Smooth muscle cell (in vitro differentiated cells): ENCODE measurements at regions not wholly inside any gene's neighbourhood (a gene's known extent, or its start where the extent isn't known, plus 50 kb on each side); places are given as distances from the start of the nearest gene placed in this dataset.

Experiments used
- DNase-seq: peaks from one replicate; lab custom pipeline; 2025; ENCODE audit not compliant: unreplicated experiment; lab: John Stamatoyannopoulos, UW
- H2AFZ ChIP-seq: fragments of 200-600 bp; sonication (generic); 2 replicates; pipeline ENCODE4 v1.6.0; 2016; ENCODE audit warnings: antibody characterized with exemption, low read depth, mild to moderate bottlenecking
- H3F3A ChIP-seq: fragments of 200-600 bp; sonication (generic); 2 replicates; pipeline ENCODE4 v1.6.0; 2017; ENCODE audit warnings: antibody characterized with exemption, low read depth
- H3K27ac ChIP-seq: fragments of 200-600 bp; sonication (generic); 2 replicates; pipeline ENCODE4 v1.5.1; 2016; ENCODE audit warnings: low read depth, mild to moderate bottlenecking
- H3K27me3 ChIP-seq: fragments of 200-600 bp; sonication (generic); 2 replicates; pipeline ENCODE4 v1.6.1; 2016; ENCODE audit warnings: low read depth, mild to moderate bottlenecking
- H3K36me3 ChIP-seq: fragments of 200-600 bp; sonication (generic); 2 replicates; pipeline ENCODE4 v1.5.1; 2016; ENCODE audit warnings: low read depth
- H3K4me1 ChIP-seq: fragments of 200-600 bp; sonication (generic); 2 replicates; pipeline ENCODE4 v1.5.1; 2016; ENCODE audit warnings: low read depth
- H3K4me2 ChIP-seq: fragments of 200-600 bp; sonication (generic); 2 replicates; pipeline ENCODE4 v1.6.0; 2016; ENCODE audit warnings: mild to moderate bottlenecking
- H3K4me3 ChIP-seq: fragments of 200-600 bp; sonication (generic); 2 replicates; pipeline ENCODE4 v1.5.1; 2016; ENCODE audit warnings: mild to moderate bottlenecking
- H3K79me2 ChIP-seq: fragments of 200-600 bp; sonication (generic); 2 replicates; pipeline ENCODE4 v1.6.0; 2016; ENCODE audit warnings: low read depth, mild to moderate bottlenecking
- H3K9ac ChIP-seq: fragments of 200-600 bp; sonication (generic); 2 replicates; pipeline ENCODE4 v1.6.0; 2016; ENCODE audit warnings: low read depth
- H3K9me3 ChIP-seq: fragments of 200-600 bp; sonication (generic); replicated peaks from 2 replicates; pipeline ENCODE4 v1.5.1; 2016; ENCODE audit warnings: low read depth
- H4K20me1 ChIP-seq: fragments of 200-600 bp; sonication (generic); 2 replicates; pipeline ENCODE4 v1.6.0; 2016; ENCODE audit warnings: low read depth
- WGBS: methylation state at CpG from one replicate; pipeline ENCODE4 v1.1.7; 2016; ENCODE audit warnings: low lambda C conversion rate; 5-methylcytosine and 5-hydroxymethylcytosine counted together
- TF ChIP-seq, protein P1 (sequence below): fragments of 200-600 bp; sonication (generic); IDR thresholded peaks from 2 replicates; pipeline ENCODE4 v1.5.1; 2017; ENCODE audit warnings: borderline replicate concordance, mild to moderate bottlenecking, antibody characterized with exemption; ENCODE audit not compliant: insufficient read depth, poor library complexity, severe bottlenecking

DNA sequence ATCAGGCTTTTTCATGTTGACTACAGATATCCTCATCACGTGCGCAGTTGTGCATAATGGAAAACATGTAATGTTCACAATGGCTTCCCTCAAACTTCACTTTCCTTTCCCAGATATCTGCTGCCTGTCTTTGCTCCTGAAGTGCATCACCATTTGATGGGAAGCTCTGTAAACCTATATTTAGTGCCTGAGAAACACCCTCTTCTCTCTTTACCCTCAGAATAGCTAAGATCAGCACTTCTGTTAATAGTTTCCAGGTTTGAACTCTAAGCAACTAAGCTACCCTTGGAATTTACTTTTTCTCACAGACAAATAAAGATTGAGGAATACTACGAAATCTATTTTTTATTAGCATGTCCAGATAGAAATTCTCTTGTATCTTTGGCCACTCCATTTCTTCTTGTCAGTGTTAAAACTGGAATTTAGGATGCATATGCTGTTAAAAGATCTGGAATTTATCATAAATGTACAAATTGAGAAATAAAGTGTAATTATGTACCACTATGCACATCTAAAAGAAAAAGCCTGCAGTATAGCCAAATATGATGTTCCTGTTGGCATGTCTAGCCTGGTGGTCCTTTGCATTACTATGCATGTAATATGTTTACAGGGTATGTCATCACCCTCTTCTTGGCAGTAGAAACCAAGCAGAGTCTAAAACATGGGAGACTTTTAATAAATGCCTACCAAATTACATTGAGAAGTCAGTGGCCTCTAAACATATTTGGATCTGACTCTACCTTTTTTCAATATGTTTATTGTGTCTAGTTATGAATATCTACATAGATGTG lies 278.7 kb downstream of the FIGN start:
- TF ChIP-seq, protein P1, sequence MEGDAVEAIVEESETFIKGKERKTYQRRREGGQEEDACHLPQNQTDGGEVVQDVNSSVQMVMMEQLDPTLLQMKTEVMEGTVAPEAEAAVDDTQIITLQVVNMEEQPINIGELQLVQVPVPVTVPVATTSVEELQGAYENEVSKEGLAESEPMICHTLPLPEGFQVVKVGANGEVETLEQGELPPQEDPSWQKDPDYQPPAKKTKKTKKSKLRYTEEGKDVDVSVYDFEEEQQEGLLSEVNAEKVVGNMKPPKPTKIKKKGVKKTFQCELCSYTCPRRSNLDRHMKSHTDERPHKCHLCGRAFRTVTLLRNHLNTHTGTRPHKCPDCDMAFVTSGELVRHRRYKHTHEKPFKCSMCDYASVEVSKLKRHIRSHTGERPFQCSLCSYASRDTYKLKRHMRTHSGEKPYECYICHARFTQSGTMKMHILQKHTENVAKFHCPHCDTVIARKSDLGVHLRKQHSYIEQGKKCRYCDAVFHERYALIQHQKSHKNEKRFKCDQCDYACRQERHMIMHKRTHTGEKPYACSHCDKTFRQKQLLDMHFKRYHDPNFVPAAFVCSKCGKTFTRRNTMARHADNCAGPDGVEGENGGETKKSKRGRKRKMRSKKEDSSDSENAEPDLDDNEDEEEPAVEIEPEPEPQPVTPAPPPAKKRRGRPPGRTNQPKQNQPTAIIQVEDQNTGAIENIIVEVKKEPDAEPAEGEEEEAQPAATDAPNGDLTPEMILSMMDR, result no peak
- H2AFZ ChIP-seq, result no peak overlapping the region
- H3K79me2 ChIP-seq, result no peaks in the 10 kb centered on the region
- H3K9me3 ChIP-seq, result no peaks in the 10 kb centered on the region
- no peak overlapping the region for H3K4me3 ChIP-seq
- DNase-seq, result no peak
- H3K9ac ChIP-seq, result no peak overlapping the region
- no peak overlapping the region for H3K27ac ChIP-seq
- no peaks in the 10 kb centered on the region for H3K4me1 ChIP-seq
- H3K4me2 ChIP-seq, result no peak overlapping the region
- no peaks in the 10 kb centered on the region for H3K27me3 ChIP-seq
- H3F3A ChIP-seq, result no peaks in the 10 kb centered on the region
- H4K20me1 ChIP-seq, result no peaks in the 10 kb centered on the region
- WGBS, result 88% methylated on average over 3 of the region's 3 CpGs
- H3K36me3 ChIP-seq, result no peaks in the 10 kb centered on the region

DNA sequence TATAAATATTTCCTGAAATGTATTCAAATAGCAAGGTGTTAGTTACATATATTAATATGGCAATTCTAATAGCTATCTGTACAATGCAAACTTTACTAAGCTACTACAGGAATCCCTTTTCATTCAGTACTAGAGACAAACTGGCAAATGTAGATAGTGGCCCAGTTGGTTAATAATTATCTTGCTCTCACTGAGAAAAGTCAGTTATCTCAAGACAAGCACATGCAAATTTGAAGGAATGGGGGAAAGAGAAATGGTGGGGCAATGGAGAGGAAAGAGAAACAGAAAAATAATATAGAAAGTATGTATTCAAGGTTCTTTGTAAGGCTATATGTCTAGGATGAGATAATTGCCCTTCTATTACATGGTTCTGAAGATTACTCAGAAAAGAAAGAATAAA lies 280.0 kb downstream of the FIGN start:
- no peaks in the 10 kb centered on the region for H3K36me3 ChIP-seq
- no peak overlapping the region for H3K4me3 ChIP-seq
- no peaks in the 10 kb centered on the region for H3K4me1 ChIP-seq
- no peak overlapping the region for H3K4me2 ChIP-seq
- H3K27ac ChIP-seq, result no peak overlapping the region
- no peaks in the 10 kb centered on the region for H3K27me3 ChIP-seq
- no peak overlapping the region for H2AFZ ChIP-seq
- H3K9ac ChIP-seq, result no peak overlapping the region
- TF ChIP-seq, protein P1, result no peak
- H3K9me3 ChIP-seq, result no peaks in the 10 kb centered on the region
- no peak for DNase-seq
- no peaks in the 10 kb centered on the region for H3K79me2 ChIP-seq
- H3F3A ChIP-seq, result no peaks in the 10 kb centered on the region
- no peaks in the 10 kb centered on the region for H4K20me1 ChIP-seq

DNA sequence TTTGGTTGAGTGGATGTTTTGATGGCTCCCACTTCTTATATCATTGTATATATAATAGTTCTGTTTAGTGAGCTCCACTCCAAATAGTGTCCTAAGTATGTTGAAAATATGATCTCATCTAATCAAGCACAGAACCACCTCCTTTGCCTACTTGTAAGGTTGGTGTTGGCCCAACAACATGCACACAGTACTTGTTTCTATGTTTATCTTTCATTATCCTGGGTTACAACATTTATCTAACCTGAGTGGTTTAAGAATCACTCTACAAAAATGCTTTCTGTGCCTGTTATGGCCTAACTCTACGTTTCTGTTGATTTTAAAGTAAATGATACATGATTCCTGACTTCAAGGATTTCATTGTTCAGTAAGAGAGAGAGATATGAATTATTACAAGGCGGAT lies 281.9 kb downstream of the FIGN start:
- 71% methylated on average over 2 of the region's 2 CpGs for WGBS
- no peak overlapping the region for H3K4me2 ChIP-seq
- no peaks in the 10 kb centered on the region for H3K4me1 ChIP-seq
- H3K4me3 ChIP-seq, result no peak overlapping the region
- DNase-seq, result no peak
- H3K9ac ChIP-seq, result no peak overlapping the region
- TF ChIP-seq, protein P1, result no peak
- no peak overlapping the region for H3K27ac ChIP-seq
- no peaks in the 10 kb centered on the region for H3K79me2 ChIP-seq
- H3K36me3 ChIP-seq, result no peaks in the 10 kb centered on the region
- no peaks in the 10 kb centered on the region for H3K9me3 ChIP-seq
- H3F3A ChIP-seq, result no peaks in the 10 kb centered on the region
- H4K20me1 ChIP-seq, result no peaks in the 10 kb centered on the region
- H3K27me3 ChIP-seq, result no peaks in the 10 kb centered on the region
- no peak overlapping the region for H2AFZ ChIP-seq

DNA sequence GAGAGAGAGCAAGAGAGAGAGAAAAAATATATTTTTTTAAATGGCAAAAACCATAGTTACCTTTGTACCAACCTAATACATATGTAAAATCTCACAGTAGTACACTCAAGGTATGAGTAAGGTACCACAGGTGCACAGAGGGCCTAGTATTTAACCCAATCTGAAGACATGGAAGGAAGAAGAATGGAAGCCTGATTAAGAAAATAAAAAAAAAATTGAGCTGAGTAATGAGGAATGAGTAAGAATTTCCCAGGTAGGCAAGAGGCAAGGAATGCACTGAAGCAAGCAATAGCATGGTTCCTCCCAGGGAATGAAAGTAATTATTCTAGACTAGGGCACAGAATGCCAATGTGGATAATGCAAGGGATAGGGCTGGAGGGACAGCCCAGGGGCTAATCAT lies 294.2 kb downstream of the FIGN start:
- H4K20me1 ChIP-seq, result no peaks in the 10 kb centered on the region
- H3K9ac ChIP-seq, result no peak overlapping the region
- H3K4me2 ChIP-seq, result no peak overlapping the region
- no peaks in the 10 kb centered on the region for H3K27me3 ChIP-seq
- H3K79me2 ChIP-seq, result no peaks in the 10 kb centered on the region
- H3K27ac ChIP-seq, result no peak overlapping the region
- H3K36me3 ChIP-seq, result no peaks in the 10 kb centered on the region
- no peak overlapping the region for H3K4me3 ChIP-seq
- TF ChIP-seq, protein P1, result no peak
- H3K4me1 ChIP-seq, result no peaks in the 10 kb centered on the region
- no peak overlapping the region for H2AFZ ChIP-seq
- DNase-seq, result no peak
- H3K9me3 ChIP-seq, result no peaks in the 10 kb centered on the region
- H3F3A ChIP-seq, result no peaks in the 10 kb centered on the region
